ENCODE measurements at regions not wholly inside any gene's neighbourhood (a gene's known extent, or its start where the extent isn't known, plus 50 kb on each side); places are given as distances from the start of the nearest gene placed in this dataset.

DNA sequence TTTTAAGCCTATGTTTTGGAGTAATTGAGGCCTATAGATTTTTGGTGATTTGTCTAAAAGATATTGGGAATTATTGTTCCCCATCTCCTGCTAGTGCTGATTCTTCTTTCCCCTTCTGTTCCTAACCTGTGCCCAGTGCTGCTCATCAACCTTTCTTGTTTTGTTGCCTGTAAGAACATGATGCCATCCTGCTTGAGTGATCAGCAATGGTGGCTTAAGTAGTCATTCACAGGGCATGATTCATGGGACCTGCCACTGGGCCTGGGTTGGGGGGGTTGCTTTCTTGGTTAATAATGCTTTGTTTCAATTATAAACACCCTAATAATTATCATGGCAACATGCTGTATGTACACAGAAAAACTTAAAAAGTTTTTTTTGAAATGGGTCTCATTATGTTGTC lies 562.9 kb upstream of the SETBP1 start:
- no peak overlapping the region for H3K27ac ChIP-seq (ENCODE audit: low read depth in 1 of 2, low read length in 2 of 2)
- H3K27me3 ChIP-seq (ENCODE audit: control insufficient read depth in 1 of 2, insufficient read depth in 2 of 2, low read length in 1 of 2), result no peaks in the 10 kb centered on the region
- no peaks in the 10 kb centered on the region for H3K4me1 ChIP-seq (ENCODE audit: control insufficient read depth in 1 of 2, insufficient read depth in 2 of 2, low read length in 2 of 2)
- intact Hi-C loops (cut with DNase I), result no loop called here
- H3K36me3 ChIP-seq (ENCODE audit: control insufficient read depth in 1 of 2, insufficient read depth in 2 of 2, low read length in 1 of 2), result no peaks in the 10 kb centered on the region
- no peaks in the 10 kb centered on the region for H3K9me3 ChIP-seq (ENCODE audit: control insufficient read depth, low read length)
- no peak for ATAC-seq (ENCODE audit: low FRiP score)
- H3K4me3 ChIP-seq (ENCODE audit: low read length in 2 of 2), result no peak overlapping the region
- DNase-seq, result no peak

DNA sequence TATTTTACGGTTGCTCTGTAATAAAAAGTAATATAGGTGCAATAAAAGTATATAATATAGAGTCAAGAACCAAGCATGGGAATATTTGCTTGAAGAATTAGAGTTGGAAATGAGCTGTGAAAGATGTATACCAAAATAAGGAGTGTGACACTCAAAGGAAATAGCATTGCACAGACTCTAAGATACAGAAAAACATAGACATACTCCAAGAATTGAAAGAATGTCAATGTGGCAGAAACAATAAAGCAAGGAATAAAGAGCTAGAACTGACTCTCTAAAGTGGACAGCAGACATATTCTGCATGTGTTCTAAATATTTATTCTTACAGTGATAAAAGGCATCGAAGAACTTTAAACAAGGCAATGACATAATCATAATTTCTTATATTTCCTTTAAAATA lies 561.1 kb upstream of the SETBP1 start:
- Histone ChIP-seq H3K4me3 (ENCODE audit: low read length in 2 of 2) (no peak overlapping the region), H3K9me3 (ENCODE audit: control insufficient read depth, low read length) (no peaks in the 10 kb centered on the region), H3K36me3 (ENCODE audit: control insufficient read depth in 1 of 2, insufficient read depth in 2 of 2, low read length in 1 of 2) (no peaks in the 10 kb centered on the region), H3K27ac (ENCODE audit: low read depth in 1 of 2, low read length in 2 of 2) (no peak overlapping the region), H3K27me3 (ENCODE audit: control insufficient read depth in 1 of 2, insufficient read depth in 2 of 2, low read length in 1 of 2) (no peaks in the 10 kb centered on the region), H3K4me1 (ENCODE audit: control insufficient read depth in 1 of 2, insufficient read depth in 2 of 2, low read length in 2 of 2) (no peaks in the 10 kb centered on the region)
- 67 to 70% methylated on average over 2 of the region's 2 CpGs for WGBS, 2 donors
- intact Hi-C loops (cut with DNase I), result loop anchor here (10.0 kb wide), 2 partner anchors 775 to 1095 kb away; no protein-coding TSS in a partner anchor
- ATAC-seq (ENCODE audit: low FRiP score) (no peak), DNase-seq (no peak)

DNA sequence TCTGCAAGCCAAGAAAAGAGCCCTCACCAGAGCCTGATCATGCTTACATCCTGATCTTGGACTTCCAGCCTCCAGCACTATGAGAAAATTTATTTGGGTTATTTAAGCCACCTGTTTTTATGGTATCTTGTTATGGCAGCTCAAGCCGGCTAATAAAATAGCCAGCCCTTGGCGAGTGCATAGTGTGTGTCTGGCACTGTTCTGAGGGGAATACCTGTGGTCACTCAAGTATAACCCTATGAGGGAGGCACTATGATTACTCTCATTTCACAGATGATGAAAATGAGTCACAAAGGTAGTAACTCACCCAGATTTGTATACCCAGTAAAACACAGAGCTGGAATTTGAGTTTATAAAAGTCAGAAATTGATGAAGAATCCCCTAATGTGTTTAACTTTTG lies 556.9 kb upstream of the SETBP1 start:
- Histone ChIP-seq H3K4me1 (ENCODE audit: control insufficient read depth in 1 of 2, insufficient read depth in 2 of 2, low read length in 2 of 2) (no peaks in the 10 kb centered on the region), H3K4me3 (ENCODE audit: low read length in 2 of 2) (no peak overlapping the region), H3K9me3 (ENCODE audit: control insufficient read depth, low read length) (no peaks in the 10 kb centered on the region), H3K36me3 (ENCODE audit: control insufficient read depth in 1 of 2, insufficient read depth in 2 of 2, low read length in 1 of 2) (no peaks in the 10 kb centered on the region), H3K27ac (ENCODE audit: low read depth in 1 of 2, low read length in 2 of 2) (no peak overlapping the region), H3K27me3 (ENCODE audit: control insufficient read depth in 1 of 2, insufficient read depth in 2 of 2, low read length in 1 of 2) (no peaks in the 10 kb centered on the region)
- intact Hi-C loops (cut with DNase I), result loop anchor here (10.0 kb wide), 2 partner anchors 771 to 1091 kb away; no protein-coding TSS in a partner anchor
- ATAC-seq (ENCODE audit: low FRiP score), result no peak
- no peak for DNase-seq
- WGBS, 2 donors, result 77 to 84% methylated on average over 2 of the region's 2 CpGs

DNA sequence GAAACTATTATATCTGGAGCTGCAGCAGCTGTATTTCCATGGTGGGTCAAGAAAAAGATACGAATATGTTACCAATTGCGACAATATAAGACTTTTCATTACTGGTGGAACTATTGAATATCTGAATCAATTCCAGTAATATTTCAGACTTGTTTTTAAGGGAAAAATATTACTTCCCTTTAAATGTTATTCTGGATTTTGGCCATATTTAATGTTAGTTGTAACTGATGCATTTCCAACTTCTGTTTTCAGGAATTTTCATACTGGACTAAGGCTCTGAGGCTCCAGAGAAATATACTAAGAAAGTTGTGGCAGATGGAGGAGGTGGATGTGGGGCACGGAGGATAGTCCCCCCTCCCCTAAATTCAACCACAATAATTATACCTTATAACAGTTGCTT lies 555.2 kb upstream of the SETBP1 start:
- Histone ChIP-seq H3K27ac (ENCODE audit: low read depth in 1 of 2, low read length in 2 of 2) (no peak overlapping the region), H3K9me3 (ENCODE audit: control insufficient read depth, low read length) (no peaks in the 10 kb centered on the region), H3K4me1 (ENCODE audit: control insufficient read depth in 1 of 2, insufficient read depth in 2 of 2, low read length in 2 of 2) (no peaks in the 10 kb centered on the region), H3K4me3 (ENCODE audit: low read length in 2 of 2) (no peak overlapping the region), H3K36me3 (ENCODE audit: control insufficient read depth in 1 of 2, insufficient read depth in 2 of 2, low read length in 1 of 2) (no peaks in the 10 kb centered on the region), H3K27me3 (ENCODE audit: control insufficient read depth in 1 of 2, insufficient read depth in 2 of 2, low read length in 1 of 2) (no peaks in the 10 kb centered on the region)
- intact Hi-C loops (cut with DNase I), result loop anchor here (10.0 kb wide), 2 partner anchors 769 to 1089 kb away; no protein-coding TSS in a partner anchor
- 56 to 76% methylated on average over 3 of the region's 3 CpGs for WGBS, 2 donors
- ATAC-seq (ENCODE audit: low FRiP score), result no peak
- no peak for DNase-seq

DNA sequence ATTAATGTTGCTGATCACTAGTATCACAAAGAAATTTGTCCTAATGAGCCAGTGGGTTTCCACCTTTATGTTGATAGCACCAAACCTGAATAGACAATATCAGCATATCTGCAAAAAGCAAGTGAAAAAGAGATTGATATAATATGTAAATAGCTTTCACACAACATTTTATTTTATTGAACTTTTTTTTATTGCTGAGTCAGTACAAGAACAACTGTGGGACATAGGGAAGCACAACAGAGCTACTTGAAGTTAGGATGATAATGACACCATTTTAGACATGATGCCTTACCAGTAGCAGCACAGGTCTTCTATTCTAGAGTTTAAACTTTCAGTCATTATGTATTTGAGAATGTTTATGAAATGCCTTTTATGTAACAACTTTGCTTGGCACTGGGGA lies 554.1 kb upstream of the SETBP1 start:
- ATAC-seq (ENCODE audit: low FRiP score) (no peak), DNase-seq (no peak)
- H3K36me3 ChIP-seq (ENCODE audit: control insufficient read depth in 1 of 2, insufficient read depth in 2 of 2, low read length in 1 of 2), result no peaks in the 10 kb centered on the region
- H3K4me3 ChIP-seq (ENCODE audit: low read length in 2 of 2), result no peak overlapping the region
- H3K27ac ChIP-seq (ENCODE audit: low read depth in 1 of 2, low read length in 2 of 2), result no peak overlapping the region
- no peaks in the 10 kb centered on the region for H3K27me3 ChIP-seq (ENCODE audit: control insufficient read depth in 1 of 2, insufficient read depth in 2 of 2, low read length in 1 of 2)
- intact Hi-C loops (cut with DNase I), result loop anchor here (10.0 kb wide), 2 partner anchors 768 to 1088 kb away; no protein-coding TSS in a partner anchor
- no peaks in the 10 kb centered on the region for H3K4me1 ChIP-seq (ENCODE audit: control insufficient read depth in 1 of 2, insufficient read depth in 2 of 2, low read length in 2 of 2)
- H3K9me3 ChIP-seq (ENCODE audit: control insufficient read depth, low read length), result no peaks in the 10 kb centered on the region

DNA sequence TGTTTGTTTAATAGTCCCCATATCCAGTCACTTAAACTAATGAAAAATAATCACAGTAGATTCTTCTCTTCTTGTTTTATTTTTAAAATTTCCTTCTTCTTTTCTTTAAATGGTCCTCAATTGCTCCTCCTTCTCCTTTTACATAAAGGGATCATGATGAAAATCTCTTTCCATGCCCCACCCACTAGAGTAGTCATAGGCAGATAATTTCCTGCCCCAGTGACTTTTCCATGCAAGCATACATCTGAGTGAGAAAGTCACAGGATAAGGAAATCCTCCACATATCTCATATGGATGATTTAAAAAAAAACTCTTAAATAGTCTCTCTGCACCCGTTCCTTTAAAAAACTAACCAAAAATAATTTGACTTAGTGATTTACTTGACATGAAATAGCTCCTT lies 552.3 kb upstream of the SETBP1 start:
- no peak for DNase-seq
- no peaks in the 10 kb centered on the region for H3K27me3 ChIP-seq (ENCODE audit: control insufficient read depth in 1 of 2, insufficient read depth in 2 of 2, low read length in 1 of 2)
- H3K4me3 ChIP-seq (ENCODE audit: low read length in 2 of 2), result no peak overlapping the region
- 33 to 53% methylated on average over 1 of the region's 1 CpG for WGBS, 2 donors
- intact Hi-C loops (cut with DNase I), result loop anchor here (10.0 kb wide), 2 partner anchors 766 to 1086 kb away; no protein-coding TSS in a partner anchor
- no peak overlapping the region for H3K27ac ChIP-seq (ENCODE audit: low read depth in 1 of 2, low read length in 2 of 2)
- no peaks in the 10 kb centered on the region for H3K9me3 ChIP-seq (ENCODE audit: control insufficient read depth, low read length)
- ATAC-seq (ENCODE audit: low FRiP score), result no peak
- H3K4me1 ChIP-seq (ENCODE audit: control insufficient read depth in 1 of 2, insufficient read depth in 2 of 2, low read length in 2 of 2), result no peaks in the 10 kb centered on the region
- no peaks in the 10 kb centered on the region for H3K36me3 ChIP-seq (ENCODE audit: control insufficient read depth in 1 of 2, insufficient read depth in 2 of 2, low read length in 1 of 2)

DNA sequence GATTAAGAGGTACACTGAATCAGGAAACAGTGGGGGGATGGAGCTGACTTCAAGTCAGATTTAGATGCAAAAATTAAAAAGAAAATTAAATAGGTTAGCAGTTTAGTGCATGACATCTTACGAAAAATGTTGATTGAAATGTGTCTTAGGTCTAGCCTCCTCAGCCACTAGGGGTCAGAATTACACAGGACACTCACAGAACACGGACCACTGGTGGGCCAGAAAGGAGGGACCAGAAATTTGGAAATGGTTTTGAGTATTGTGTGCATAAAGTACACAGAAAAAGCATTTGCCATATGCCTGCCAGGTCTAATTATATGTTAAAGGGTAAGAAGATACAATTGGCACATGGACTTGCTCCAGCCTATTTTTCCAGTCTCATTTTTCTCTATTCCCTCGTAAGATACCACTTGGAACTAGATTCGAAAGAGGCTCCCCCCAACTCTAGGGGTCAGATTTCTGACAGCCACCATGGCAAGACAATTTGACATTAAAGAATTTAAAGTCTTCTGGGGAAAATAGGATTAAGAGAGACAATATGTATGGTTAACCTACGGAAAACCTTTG lies 550.2 kb upstream of the SETBP1 start:
- H3K27ac ChIP-seq (ENCODE audit: low read depth in 1 of 2, low read length in 2 of 2), result no peak overlapping the region
- no peak for ATAC-seq (ENCODE audit: low FRiP score)
- H3K4me1 ChIP-seq (ENCODE audit: control insufficient read depth in 1 of 2, insufficient read depth in 2 of 2, low read length in 2 of 2), result no peaks in the 10 kb centered on the region
- H3K27me3 ChIP-seq (ENCODE audit: control insufficient read depth in 1 of 2, insufficient read depth in 2 of 2, low read length in 1 of 2), result no peaks in the 10 kb centered on the region
- DNase-seq, result no peak
- 42 to 46% methylated on average over 5 of the region's 5 CpGs for WGBS, 2 donors
- intact Hi-C loops (cut with DNase I), result loop anchor here in 1 of 2 donors (5.0 kb wide), 1 partner anchor 547 kb away; no protein-coding TSS in a partner anchor
- no peak overlapping the region for H3K4me3 ChIP-seq (ENCODE audit: low read length in 2 of 2)
- no peaks in the 10 kb centered on the region for H3K36me3 ChIP-seq (ENCODE audit: control insufficient read depth in 1 of 2, insufficient read depth in 2 of 2, low read length in 1 of 2)
- H3K9me3 ChIP-seq (ENCODE audit: control insufficient read depth, low read length), result no peaks in the 10 kb centered on the region

DNA sequence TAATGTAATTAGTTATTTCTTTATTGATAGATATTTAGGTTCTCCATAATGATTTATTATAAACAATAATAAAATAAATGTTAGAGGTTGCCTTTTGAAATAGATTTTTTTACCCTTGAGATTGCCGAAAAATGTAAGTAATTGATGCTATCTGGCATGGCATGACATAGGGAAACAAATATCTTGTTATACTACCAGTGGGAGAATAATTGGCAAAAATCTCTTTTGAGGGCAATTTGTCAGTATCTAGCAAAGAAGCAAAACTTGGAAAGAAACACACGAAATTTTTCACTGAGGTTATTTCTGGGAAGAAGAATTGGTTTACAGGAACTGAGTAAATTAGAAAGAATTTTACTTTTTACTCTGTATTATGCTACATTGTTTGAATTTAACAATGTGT lies 547.2 kb upstream of the SETBP1 start:
- intact Hi-C loops (cut with DNase I), result loop anchor here in 1 of 2 donors (5.0 kb wide), 1 partner anchor 544 kb away; no protein-coding TSS in a partner anchor
- no peak for ATAC-seq (ENCODE audit: low FRiP score)
- Histone ChIP-seq H3K36me3 (ENCODE audit: control insufficient read depth in 1 of 2, insufficient read depth in 2 of 2, low read length in 1 of 2) (no peaks in the 10 kb centered on the region), H3K27me3 (ENCODE audit: control insufficient read depth in 1 of 2, insufficient read depth in 2 of 2, low read length in 1 of 2) (no peaks in the 10 kb centered on the region), H3K4me3 (ENCODE audit: low read length in 2 of 2) (no peak overlapping the region), H3K4me1 (ENCODE audit: control insufficient read depth in 1 of 2, insufficient read depth in 2 of 2, low read length in 2 of 2) (no peaks in the 10 kb centered on the region), H3K27ac (ENCODE audit: low read depth in 1 of 2, low read length in 2 of 2) (no peak overlapping the region), H3K9me3 (ENCODE audit: control insufficient read depth, low read length) (no peaks in the 10 kb centered on the region)
- 20 to 22% methylated on average over 2 of the region's 2 CpGs for WGBS, 2 donors
- no peak for DNase-seq

DNA sequence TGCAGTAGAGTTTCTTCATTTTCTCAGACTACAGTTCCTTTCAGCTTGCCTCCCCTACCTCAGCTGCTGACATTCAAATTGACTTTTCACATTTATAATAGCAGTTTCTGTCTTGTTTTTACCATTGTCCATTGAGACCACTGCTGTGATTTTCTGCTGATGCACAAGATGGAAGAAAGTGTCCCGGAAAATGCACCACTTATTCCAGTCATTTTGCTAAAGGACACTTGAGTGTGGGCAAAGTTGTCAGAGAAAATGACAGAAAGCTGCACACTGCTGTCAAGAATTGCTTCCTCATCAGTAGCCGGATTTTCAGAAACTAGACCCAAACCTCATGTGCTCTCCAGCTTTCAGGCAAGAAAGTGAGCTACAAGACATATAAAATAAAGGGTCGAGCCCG lies 546.2 kb upstream of the SETBP1 start:
- Histone ChIP-seq H3K27ac (ENCODE audit: low read depth in 1 of 2, low read length in 2 of 2) (no peak overlapping the region), H3K4me1 (ENCODE audit: control insufficient read depth in 1 of 2, insufficient read depth in 2 of 2, low read length in 2 of 2) (no peaks in the 10 kb centered on the region), H3K4me3 (ENCODE audit: low read length in 2 of 2) (no peak overlapping the region), H3K27me3 (ENCODE audit: control insufficient read depth in 1 of 2, insufficient read depth in 2 of 2, low read length in 1 of 2) (no peaks in the 10 kb centered on the region), H3K36me3 (ENCODE audit: control insufficient read depth in 1 of 2, insufficient read depth in 2 of 2, low read length in 1 of 2) (no peaks in the 10 kb centered on the region), H3K9me3 (ENCODE audit: control insufficient read depth, low read length) (no peaks in the 10 kb centered on the region)
- no peak for ATAC-seq (ENCODE audit: low FRiP score)
- intact Hi-C loops (cut with DNase I), result loop anchor here in 1 of 2 donors (5.0 kb wide), 1 partner anchor 543 kb away; no protein-coding TSS in a partner anchor
- DNase-seq, result no peak
- WGBS, 2 donors, result 27 to 42% methylated on average over 4 of the region's 4 CpGs

Measured in aorta (tissue), 5 donors.